GM21529 (cell line): ENCODE measurements at regions not wholly inside any gene's neighbourhood (a gene's known extent, or its start where the extent isn't known, plus 50 kb on each side); places are given as distances from the start of the nearest gene placed in this dataset.

Experiments
- ATAC-seq: cut with Tn5 transposase; IDR thresholded peaks from one replicate; pipeline ENCODE4 v1.9.1; 2021; ENCODE audit not compliant: unreplicated experiment

DNA sequence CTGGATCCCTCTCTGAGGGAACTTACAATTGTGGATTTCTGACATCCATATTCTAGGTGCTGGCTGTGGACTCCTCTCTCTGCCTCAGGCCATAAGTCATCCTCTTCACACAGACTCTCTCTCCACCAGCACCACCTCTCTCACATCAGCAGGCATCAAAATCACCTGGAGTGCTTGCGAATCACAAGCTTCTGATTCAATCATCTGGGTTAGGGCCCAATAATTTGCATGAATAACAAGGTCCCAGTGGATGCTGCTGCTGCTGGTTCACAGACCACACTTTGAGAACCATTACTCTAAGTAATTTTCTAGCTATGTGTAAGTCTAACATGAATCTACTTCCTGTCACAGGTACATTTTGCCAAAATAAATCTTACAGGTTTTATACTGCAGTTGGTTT is 214.9 kb downstream of the DSEL start:
- ATAC-seq = no peak

GRCh38 chr18:67300498-67300897 is 216.0 kb downstream of the DSEL start:
- ATAC-seq = no peak

DNA sequence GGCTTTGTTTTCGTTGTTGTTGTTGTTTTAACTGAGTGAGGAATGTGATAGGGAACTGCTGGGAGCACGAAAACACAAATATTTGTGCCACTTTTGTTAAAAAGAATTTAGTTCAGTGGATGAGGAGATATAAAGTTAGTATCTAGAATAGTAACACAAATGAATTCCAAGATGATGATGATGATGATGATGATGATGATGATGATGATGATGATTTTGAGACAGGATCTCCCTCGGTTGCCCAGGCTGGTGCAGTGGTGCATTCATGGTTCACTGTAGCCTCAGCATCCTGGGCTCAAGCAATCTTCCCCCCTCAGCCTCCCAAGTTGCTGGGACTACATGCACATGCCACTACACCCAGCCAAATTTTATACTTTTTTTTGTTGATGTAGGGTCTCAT is 223.7 kb downstream of the DSEL start:
- no peak for ATAC-seq

DNA sequence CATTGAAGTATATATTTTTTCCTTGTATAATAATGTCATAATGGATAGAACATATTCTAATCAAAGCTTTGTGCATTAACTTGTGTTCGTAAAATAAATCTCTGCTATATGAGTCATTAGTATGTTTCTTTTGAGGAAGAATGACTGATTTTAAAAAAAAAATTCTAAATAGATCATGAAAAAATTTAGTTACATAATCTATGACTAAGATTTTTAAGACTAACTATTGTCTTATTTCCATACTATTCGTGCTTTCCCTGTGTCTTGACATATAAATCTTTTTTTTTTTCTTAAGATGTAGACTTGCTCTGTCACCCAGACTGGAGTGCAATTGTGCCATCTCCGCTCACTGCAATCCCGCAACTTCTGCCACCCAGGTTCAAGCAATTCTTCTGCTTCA is 226.1 kb downstream of the DSEL start:
- ATAC-seq = no peak

GRCh38 chr18:67285583-67285982 is 230.9 kb downstream of the DSEL start:
- ATAC-seq = no peak

GRCh38 chr18:67282796-67283195 is 233.7 kb downstream of the DSEL start:
- ATAC-seq = no peak

DNA sequence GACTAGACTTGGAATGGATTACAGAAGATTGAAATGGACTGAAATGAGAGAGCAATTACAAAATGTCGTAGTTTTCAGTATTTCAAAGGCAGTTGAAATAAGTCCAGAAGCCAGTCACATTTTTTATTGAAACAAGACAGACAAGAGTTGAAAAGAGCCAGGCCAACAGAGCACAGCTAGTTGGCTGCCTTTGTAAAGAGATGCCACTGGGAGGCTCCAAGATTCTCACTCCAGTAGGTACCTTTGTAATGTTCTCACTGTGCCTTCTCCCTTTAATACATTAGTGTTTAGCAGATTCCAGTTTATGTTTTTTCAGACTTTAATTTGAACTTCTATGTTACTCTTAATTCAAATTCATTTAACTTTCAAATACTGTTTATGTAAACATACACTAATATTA is 234.8 kb downstream of the DSEL start:
- ATAC-seq = no peak

GRCh38 chr18:67280486-67281242 is 235.9 kb downstream of the DSEL start:
- ATAC-seq = no peak

DNA sequence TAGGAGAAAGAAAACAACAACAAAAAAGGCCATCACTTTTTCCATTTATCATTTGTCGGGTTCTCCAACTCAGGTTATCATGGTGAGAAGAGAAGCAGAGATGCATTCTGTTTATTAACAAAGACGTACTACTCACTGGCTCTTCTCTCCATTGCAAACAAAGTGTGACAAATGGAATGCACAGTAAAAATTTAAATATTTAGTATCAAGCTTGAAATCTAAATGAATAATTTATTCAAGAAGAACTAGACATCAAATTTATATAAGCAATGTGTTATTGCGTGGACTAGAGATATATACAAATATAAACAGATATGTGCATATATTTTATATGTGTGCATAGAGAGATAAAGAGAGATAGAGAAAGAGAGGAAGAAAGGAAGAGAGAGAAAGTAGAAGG is 236.5 kb downstream of the DSEL start:
- no peak for ATAC-seq

DNA sequence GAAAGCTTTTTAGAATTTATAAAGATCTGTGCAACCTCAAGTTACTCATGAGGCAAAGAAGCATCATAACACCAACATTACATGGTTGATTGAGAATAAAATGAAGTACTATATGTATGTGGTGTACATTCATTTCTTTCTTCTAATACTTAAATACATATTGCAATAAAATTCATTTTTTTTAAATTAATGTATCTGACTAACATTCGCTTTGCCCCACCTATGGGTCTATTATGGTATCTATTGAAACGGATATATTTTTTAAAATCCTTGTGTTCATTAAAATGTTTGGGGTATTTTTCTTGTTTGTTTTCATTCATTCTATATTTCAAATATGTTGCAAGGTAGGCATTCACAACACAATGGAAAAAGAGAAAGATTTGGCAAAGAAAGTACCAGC is 237.5 kb downstream of the DSEL start:
- no peak for ATAC-seq

DNA sequence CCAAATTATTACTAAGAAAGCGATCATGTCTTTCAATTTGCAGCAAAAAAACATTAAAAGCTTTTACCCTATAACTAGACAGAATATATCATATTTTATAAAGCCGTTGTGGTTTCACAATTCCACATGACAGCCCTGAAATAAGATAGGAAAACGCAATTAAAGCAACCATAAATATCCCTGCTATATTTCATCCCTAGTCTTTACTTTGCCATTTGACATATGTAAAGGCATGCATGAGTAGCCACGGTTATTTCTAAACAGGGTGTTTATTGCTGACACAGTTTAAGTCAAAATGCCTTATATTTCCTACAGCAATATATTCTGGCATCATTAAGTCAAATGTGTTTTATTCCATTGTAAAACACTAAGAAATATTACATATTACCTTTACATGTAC is 239.9 kb downstream of the DSEL start:
- ATAC-seq = no peak

- ATAC-seq = no peak
Observed at GRCh38 chr18:67273288-67273687, 243.2 kb downstream of the DSEL start.

GRCh38 chr18:67269206-67269605 is 247.3 kb downstream of the DSEL start:
- no peak for ATAC-seq

DNA sequence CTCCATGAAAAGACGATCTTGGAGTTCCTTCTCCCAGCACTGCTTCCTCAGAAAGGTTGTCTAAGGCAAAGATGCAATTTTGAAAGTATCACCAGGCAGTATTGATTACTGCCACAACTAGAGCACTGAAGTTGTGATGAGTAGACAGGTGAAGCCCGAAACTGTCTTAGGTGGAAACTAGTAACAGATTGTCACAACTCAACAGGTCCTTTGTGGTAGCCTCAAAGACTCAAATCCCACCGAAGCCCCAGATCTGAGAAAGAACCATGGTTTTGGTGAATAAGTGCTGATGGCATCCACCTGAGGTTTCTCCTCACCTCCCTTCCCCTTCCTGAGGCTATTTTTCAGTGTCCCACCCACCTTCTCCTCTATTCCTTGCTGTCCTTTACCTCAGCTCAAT is 248.0 kb downstream of the DSEL start:
- no peak for ATAC-seq

GRCh38 chr18:67266246-67267237 is 250.0 kb downstream of the DSEL start:
- ATAC-seq = no peak

- ATAC-seq = no peak
Observed at GRCh38 chr18:67265464-67266245, 250.9 kb downstream of the DSEL start.

DNA sequence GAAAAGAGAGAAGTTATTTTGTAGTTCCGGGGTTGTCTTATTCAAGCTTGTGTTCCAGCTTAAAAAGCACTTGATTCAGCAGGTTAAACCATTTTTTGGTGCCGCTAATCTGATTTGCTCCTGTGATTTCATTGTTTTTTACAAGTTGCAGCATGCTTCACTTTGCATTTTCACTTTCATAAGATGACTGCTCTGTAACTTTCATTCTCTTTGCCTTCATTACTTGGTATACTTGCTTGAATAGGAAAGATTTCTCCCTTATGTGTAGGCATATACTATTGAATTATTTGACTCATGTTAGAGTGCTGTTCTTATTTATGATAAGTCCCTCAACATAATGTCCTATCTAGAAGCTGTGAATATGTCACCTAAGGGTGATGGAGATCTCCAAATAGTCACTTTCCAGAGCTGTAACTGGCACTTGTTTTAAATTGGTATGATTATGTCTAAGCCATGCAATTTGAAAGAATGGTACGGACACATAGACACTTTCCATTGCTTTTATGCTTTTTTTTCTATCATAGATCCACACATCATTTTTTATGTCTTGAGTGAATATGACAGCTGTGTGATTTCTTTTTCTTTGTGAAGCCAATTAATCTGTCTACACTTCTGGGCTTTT is 254.5 kb downstream of the DSEL start:
- ATAC-seq = no peak

DNA sequence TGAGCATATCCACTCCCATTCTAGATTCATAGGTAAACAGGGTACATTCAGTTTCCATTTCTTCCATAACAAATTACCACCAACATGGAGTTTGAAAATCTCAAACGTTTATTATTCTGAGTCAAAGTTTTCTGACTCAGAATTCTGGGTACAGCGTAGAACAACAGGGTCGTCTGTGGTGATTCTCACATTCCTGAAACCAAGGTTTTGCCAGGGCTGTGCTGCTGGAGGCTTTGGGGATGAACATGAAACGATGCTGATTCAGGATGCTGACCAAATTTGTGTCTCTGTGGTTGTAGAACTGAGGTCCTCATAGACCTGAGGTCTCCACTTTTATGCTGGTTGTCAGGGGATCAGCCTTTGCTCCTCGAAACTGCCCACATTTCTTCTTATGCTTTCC is 255.7 kb downstream of the DSEL start:
- ATAC-seq = no peak

DNA sequence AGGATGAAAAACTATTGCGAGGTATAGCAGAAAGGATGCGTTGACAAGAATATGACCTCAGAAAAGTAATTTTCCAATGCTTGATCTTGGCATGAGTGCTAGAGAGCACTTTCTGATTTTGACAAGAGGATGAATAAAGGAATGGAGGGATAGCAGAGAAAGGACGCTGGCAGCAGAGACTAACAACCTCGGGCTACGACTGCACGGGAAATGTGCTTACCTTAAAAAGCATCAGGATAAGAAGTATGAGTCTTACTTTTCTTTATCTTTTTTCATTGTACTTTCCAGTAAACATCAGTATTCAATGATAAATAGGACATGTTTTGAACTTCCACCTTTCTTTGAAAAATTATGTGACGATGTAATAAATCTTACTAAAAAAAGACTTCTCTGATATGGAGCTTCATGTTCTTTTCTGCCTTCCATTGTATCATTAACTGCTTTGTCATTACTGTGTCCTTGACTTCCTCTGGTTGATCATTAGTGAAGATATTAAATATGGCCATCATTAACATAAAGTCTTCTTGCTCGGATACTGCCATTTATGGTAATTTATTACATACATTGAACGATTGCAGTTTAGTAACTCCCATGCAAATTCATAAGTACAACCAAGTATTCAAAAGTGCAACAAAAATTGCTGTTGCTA is 265.6 kb downstream of the DSEL start:
- no peak for ATAC-seq

- ATAC-seq = no peak
Observed at GRCh38 chr18:67243799-67244587, 272.5 kb downstream of the DSEL start.
